Transverse colon (tissue), 3 donors: ENCODE measurements at regions not wholly inside any gene's neighbourhood (a gene's known extent, or its start where the extent isn't known, plus 50 kb on each side); places are given as distances from the start of the nearest gene placed in this dataset.

Experiments used
- POLR2A ChIP-seq: fragments of 450-650 bp; IDR thresholded peaks from one replicate; pipeline ENCODE4 v1.6.1; 2016; ENCODE audit warnings: antibody characterized with exemption, mild to moderate bottlenecking, moderate library complexity
- TF ChIP-seq, protein P1 (sequence below), 5 experiments: fragments of 200-600 bp in 3 of 5; fragments of 450-650 bp in 2 of 5; sonication (generic) in 3 of 5; IDR thresholded peaks; 1 replicate in 2 of 5; 2 replicates in 3 of 5; pipeline ENCODE4 v1.5.1; 2016 to 2017; ENCODE audit warnings: antibody characterized with exemption in 5 of 5, inconsistent platforms in 3 of 5, mild to moderate bottlenecking in 2 of 5, moderate library complexity in 1 of 5

DNA sequence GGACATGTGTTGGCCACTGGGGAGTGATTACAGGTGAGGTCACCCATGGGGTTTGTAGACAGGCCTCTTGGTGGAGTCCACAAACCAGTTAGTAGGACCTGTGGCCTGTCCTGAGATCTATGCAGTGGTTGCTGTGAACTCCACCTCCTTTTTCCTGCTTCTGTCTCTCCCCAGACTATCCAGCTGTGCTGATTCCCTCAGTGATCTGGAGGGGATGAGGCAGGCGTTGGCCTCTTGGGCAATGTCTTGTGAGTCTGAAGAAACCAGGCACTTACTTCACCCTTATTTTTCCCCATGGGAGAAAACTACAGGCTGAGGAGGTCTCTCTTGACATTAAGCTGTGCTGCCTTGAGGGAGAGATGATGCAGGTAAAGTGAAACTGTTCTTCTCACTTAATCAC, 257.2 kb upstream of the PRICKLE1 start:
- TF ChIP-seq POLR2A = no peak
- TF ChIP-seq, protein P1, sequence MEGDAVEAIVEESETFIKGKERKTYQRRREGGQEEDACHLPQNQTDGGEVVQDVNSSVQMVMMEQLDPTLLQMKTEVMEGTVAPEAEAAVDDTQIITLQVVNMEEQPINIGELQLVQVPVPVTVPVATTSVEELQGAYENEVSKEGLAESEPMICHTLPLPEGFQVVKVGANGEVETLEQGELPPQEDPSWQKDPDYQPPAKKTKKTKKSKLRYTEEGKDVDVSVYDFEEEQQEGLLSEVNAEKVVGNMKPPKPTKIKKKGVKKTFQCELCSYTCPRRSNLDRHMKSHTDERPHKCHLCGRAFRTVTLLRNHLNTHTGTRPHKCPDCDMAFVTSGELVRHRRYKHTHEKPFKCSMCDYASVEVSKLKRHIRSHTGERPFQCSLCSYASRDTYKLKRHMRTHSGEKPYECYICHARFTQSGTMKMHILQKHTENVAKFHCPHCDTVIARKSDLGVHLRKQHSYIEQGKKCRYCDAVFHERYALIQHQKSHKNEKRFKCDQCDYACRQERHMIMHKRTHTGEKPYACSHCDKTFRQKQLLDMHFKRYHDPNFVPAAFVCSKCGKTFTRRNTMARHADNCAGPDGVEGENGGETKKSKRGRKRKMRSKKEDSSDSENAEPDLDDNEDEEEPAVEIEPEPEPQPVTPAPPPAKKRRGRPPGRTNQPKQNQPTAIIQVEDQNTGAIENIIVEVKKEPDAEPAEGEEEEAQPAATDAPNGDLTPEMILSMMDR (IDR thresholded peaks at IDR 0.05) = no peak
